ENCODE measurements at regions not wholly inside any gene's neighbourhood (a gene's known extent, or its start where the extent isn't known, plus 50 kb on each side); places are given as distances from the start of the nearest gene placed in this dataset.

DNA sequence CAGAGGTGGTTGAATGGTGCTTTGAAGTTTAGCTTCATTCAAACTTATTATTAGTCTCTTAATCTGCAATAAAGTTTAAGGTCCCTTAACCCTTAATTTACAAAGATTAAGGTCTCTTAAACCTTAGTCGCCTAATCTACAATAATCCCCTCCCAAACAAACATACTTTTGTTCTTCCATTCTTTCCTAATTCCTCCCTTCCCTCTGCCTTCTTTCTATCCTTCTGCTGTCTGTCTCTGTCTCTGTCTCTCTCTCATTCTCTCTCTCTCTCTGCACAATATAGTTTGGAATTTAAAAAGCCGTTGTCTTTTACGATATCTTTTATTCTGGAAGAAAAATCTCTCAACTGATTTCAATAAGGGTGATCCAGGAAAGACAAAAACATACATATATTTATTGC, 1096.8 kb upstream of the ATXN8OS start:
- Histone ChIP-seq H3K4me1 (ENCODE audit: control insufficient read depth, insufficient read depth, low read length) (peaks cover 12% of the 10 kb centered on the region), H3K9me3 (ENCODE audit: control insufficient read depth, insufficient read depth, low read length) (no peaks in the 10 kb centered on the region), H3K27me3 (ENCODE audit: control insufficient read depth, insufficient read depth, low read length) (no peaks in the 10 kb centered on the region), H3K9ac (ENCODE audit: low read depth, low read length) (no peak overlapping the region), H3K27ac (ENCODE audit: low read depth, low read length) (no peak overlapping the region), H3K36me3 (ENCODE audit: control insufficient read depth, insufficient read depth, low read length) (no peaks in the 10 kb centered on the region), H3K4me3 (ENCODE audit: low read depth, low read length) (no peak overlapping the region)

- Histone ChIP-seq H3K4me3 (ENCODE audit: low read depth, low read length) (no peak overlapping the region), H3K9me3 (ENCODE audit: control insufficient read depth, insufficient read depth, low read length) (no peaks in the 10 kb centered on the region), H3K27ac (ENCODE audit: low read depth, low read length) (no peak overlapping the region), H3K4me1 (ENCODE audit: control insufficient read depth, insufficient read depth, low read length) (peaks cover 7% of the 10 kb centered on the region), H3K36me3 (ENCODE audit: control insufficient read depth, insufficient read depth, low read length) (no peaks in the 10 kb centered on the region), H3K27me3 (ENCODE audit: control insufficient read depth, insufficient read depth, low read length) (no peaks in the 10 kb centered on the region), H3K9ac (ENCODE audit: low read depth, low read length) (no peak overlapping the region)
Observed at GRCh38 chr13:69008499-69008898, 1099.1 kb upstream of the ATXN8OS start.

DNA sequence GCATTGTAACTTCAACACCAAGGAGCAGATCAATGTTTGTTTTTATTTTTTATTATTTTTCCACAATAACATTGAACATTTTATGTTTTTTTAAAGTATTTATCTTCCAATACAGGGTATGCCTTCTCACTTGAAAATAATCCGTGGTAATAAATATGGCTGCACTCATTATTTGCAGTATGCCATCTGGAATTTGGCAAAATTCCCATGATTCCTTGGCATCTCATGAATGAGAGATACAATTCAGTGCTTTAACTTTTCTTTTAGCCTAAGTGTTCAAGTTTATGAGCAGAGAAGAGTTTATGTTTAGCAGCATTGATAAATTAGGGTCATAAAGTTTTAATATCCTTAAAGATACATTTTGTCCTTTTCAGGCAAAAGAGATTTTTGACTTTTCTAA, 1109.6 kb upstream of the ATXN8OS start:
- Histone ChIP-seq H3K27me3 (ENCODE audit: control insufficient read depth, insufficient read depth, low read length) (no peaks in the 10 kb centered on the region), H3K36me3 (ENCODE audit: control insufficient read depth, insufficient read depth, low read length) (no peaks in the 10 kb centered on the region), H3K4me3 (ENCODE audit: low read depth, low read length) (no peak overlapping the region), H3K9me3 (ENCODE audit: control insufficient read depth, insufficient read depth, low read length) (0 out of 2 replicates have a peak, but pooled peaks cover 8% of the 10 kb centered on the region), H3K4me1 (ENCODE audit: control insufficient read depth, insufficient read depth, low read length) (peaks cover 28% of the 10 kb centered on the region), H3K9ac (ENCODE audit: low read depth, low read length) (no peak overlapping the region), H3K27ac (ENCODE audit: low read depth, low read length) (no peak overlapping the region)

DNA sequence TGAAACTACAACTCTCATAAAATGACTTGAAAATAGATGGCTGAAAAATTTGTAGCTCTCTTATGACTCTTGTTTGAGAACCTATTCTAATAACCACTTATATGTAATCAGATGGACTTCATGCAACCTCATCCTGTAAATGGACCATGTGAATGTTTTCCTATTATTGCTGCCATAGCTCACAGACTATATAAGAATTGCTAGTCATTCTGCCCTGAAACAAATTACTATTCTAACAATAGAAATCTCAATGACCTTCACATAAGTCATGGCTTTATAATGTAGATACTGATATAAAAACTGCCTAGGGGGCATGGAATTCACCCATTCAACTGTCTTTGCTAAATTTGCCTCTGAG, 1111.0 kb upstream of the ATXN8OS start:
- Histone ChIP-seq H3K36me3 (ENCODE audit: control insufficient read depth, insufficient read depth, low read length) (no peaks in the 10 kb centered on the region), H3K27me3 (ENCODE audit: control insufficient read depth, insufficient read depth, low read length) (no peaks in the 10 kb centered on the region), H3K4me3 (ENCODE audit: low read depth, low read length) (no peak overlapping the region), H3K4me1 (ENCODE audit: control insufficient read depth, insufficient read depth, low read length) (peaks cover 28% of the 10 kb centered on the region), H3K9me3 (ENCODE audit: control insufficient read depth, insufficient read depth, low read length) (0 out of 2 replicates have a peak, but pooled peaks cover 8% of the 10 kb centered on the region), H3K27ac (ENCODE audit: low read depth, low read length) (peak overlapping the region; percentile 16), H3K9ac (ENCODE audit: low read depth, low read length) (no peak overlapping the region)

DNA sequence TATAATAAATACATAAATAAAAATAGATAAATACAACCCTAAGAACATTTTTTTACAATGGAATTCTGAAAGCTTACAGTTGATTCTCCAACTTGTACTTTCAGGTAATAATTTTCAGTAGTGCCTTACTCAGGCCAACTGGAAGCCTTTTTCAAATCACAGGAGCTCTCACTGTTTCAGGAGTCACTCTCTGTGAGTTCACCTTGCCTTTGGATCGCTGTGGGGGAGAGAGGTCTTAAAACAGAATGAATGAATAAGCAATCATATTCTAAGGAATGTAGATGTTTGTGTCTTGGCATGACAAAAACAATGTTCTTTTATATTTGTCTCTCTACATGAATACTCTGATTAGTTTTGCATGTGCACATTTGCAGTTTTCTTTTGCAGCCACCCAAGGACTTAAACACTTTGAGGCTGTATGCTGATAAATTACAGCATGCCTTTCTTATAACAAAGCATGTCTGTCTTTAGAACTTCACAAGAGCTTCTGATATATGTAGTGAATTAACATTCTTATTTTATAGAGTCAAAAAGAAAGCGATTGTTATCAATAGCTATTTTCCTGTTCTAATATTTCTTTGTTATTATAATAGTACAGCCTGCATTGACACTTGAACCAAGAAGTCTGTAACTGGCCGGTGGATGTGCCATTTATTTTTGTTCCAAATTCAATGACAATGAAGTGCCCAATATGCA, 1111.5 kb upstream of the ATXN8OS start:
- no peak overlapping the region for H3K9ac ChIP-seq (ENCODE audit: low read depth, low read length)
- H3K36me3 ChIP-seq (ENCODE audit: control insufficient read depth, insufficient read depth, low read length) = no peaks in the 10 kb centered on the region
- no peak overlapping the region for H3K4me3 ChIP-seq (ENCODE audit: low read depth, low read length)
- peak overlapping the region; percentile 16 for H3K27ac ChIP-seq (ENCODE audit: low read depth, low read length)
- peaks cover 28% of the 10 kb centered on the region for H3K4me1 ChIP-seq (ENCODE audit: control insufficient read depth, insufficient read depth, low read length)
- H3K9me3 ChIP-seq (ENCODE audit: control insufficient read depth, insufficient read depth, low read length) = 0 out of 2 replicates have a peak, but pooled peaks cover 4% of the 10 kb centered on the region
- H3K27me3 ChIP-seq (ENCODE audit: control insufficient read depth, insufficient read depth, low read length) = no peaks in the 10 kb centered on the region

DNA sequence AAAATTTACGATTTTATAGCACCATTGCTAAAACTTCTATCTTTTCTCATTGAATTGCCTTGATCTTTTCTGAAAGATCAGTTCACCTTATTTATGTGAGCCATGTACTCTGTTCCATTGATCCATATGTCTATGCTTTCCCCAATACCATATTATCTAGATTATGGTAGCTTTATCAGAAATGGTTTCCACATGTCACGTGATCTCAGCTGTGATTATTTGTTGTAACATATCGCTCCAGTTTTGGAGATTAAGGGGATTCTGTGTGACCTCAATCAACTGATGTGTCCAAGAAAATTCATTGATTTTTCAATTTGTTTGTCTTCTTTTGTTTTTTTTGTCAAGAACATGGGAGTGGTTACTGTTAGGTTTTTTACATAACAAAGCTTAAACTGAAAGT, 1114.5 kb upstream of the ATXN8OS start:
- Histone ChIP-seq H3K4me3 (ENCODE audit: low read depth, low read length) (no peak overlapping the region), H3K27me3 (ENCODE audit: control insufficient read depth, insufficient read depth, low read length) (no peaks in the 10 kb centered on the region), H3K36me3 (ENCODE audit: control insufficient read depth, insufficient read depth, low read length) (no peaks in the 10 kb centered on the region), H3K27ac (ENCODE audit: low read depth, low read length) (no peak overlapping the region), H3K4me1 (ENCODE audit: control insufficient read depth, insufficient read depth, low read length) (peaks cover 39% of the 10 kb centered on the region), H3K9me3 (ENCODE audit: control insufficient read depth, insufficient read depth, low read length) (no peaks in the 10 kb centered on the region), H3K9ac (ENCODE audit: low read depth, low read length) (no peak overlapping the region)

DNA sequence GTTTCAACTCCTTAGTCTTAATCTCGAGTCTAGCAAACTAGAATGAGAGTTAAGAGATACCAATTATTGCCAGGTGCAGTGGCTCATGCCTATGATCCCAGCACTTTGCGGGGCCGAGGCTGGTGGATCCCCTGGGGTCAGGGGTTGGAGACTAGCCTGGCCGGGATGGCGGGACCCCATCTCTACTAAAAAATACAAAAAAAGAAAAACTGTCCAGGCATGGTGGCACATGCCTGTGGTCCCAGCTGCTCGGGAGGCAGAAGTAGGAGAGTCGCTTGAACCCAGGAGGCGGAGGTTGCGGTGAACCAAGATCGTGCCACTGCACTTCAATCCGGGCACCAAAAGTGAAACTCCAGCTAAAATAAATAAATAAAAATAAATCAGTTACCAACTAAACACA, 1119.5 kb upstream of the ATXN8OS start:
- H3K4me3 ChIP-seq (ENCODE audit: low read depth, low read length) = no peak overlapping the region
- no peak overlapping the region for H3K27ac ChIP-seq (ENCODE audit: low read depth, low read length)
- no peaks in the 10 kb centered on the region for H3K27me3 ChIP-seq (ENCODE audit: control insufficient read depth, insufficient read depth, low read length)
- no peak overlapping the region for H3K9ac ChIP-seq (ENCODE audit: low read depth, low read length)
- H3K4me1 ChIP-seq (ENCODE audit: control insufficient read depth, insufficient read depth, low read length) = peaks cover 12% of the 10 kb centered on the region; the same call in 1 of the 2 replicates
- peaks cover 8% of the 10 kb centered on the region for H3K9me3 ChIP-seq (ENCODE audit: control insufficient read depth, insufficient read depth, low read length)
- no peaks in the 10 kb centered on the region for H3K36me3 ChIP-seq (ENCODE audit: control insufficient read depth, insufficient read depth, low read length)

GRCh38 chr13:68987585-68987984, 1120.0 kb upstream of the ATXN8OS start:
- H3K27me3 ChIP-seq (ENCODE audit: control insufficient read depth, insufficient read depth, low read length) = no peaks in the 10 kb centered on the region
- H3K4me1 ChIP-seq (ENCODE audit: control insufficient read depth, insufficient read depth, low read length) = peaks cover 12% of the 10 kb centered on the region; the same call in 1 of the 2 replicates
- no peak overlapping the region for H3K9ac ChIP-seq (ENCODE audit: low read depth, low read length)
- no peaks in the 10 kb centered on the region for H3K36me3 ChIP-seq (ENCODE audit: control insufficient read depth, insufficient read depth, low read length)
- H3K9me3 ChIP-seq (ENCODE audit: control insufficient read depth, insufficient read depth, low read length) = peaks cover 8% of the 10 kb centered on the region
- H3K4me3 ChIP-seq (ENCODE audit: low read depth, low read length) = no peak overlapping the region
- H3K27ac ChIP-seq (ENCODE audit: low read depth, low read length) = no peak overlapping the region

DNA sequence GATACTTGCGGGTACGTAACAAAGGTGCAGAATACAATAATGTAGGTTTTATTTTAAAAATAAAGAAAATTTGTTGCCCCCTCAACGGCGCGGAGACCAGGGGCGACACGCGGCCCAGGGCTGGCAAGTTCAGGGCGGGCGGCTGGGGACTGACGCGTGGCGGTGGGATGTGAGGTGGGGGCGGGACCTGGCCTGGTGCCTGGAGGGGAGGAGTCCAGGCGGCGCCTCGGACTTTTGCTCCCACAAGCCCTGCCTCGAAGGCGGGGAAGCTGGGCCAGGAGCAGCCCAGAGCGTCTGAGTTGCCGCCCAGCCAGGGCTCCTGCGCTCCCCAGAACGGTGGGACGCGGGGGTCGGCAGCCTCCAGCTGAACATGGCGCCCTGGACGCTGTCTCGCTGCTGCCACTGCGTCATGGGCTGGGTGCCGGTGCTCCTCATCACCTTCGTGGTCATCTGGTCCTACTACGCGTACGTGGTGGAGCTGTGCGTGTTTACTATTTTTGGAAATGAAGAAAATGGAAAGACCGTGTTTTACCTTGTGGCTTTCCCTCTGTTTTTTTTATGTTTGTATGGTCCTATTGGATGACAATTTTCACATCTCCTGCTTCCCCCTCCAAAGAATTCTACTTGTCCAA, 1122.8 kb upstream of the ATXN8OS start:
- H3K4me3 ChIP-seq (ENCODE audit: low read depth, low read length) = no peak overlapping the region
- H3K27ac ChIP-seq (ENCODE audit: low read depth, low read length) = no peak overlapping the region
- no peaks in the 10 kb centered on the region for H3K27me3 ChIP-seq (ENCODE audit: control insufficient read depth, insufficient read depth, low read length)
- H3K9me3 ChIP-seq (ENCODE audit: control insufficient read depth, insufficient read depth, low read length) = peaks cover 8% of the 10 kb centered on the region
- no peak overlapping the region for H3K9ac ChIP-seq (ENCODE audit: low read depth, low read length)
- H3K36me3 ChIP-seq (ENCODE audit: control insufficient read depth, insufficient read depth, low read length) = no peaks in the 10 kb centered on the region
- peaks cover 7% of the 10 kb centered on the region; the same call in 1 of the 2 replicates for H3K4me1 ChIP-seq (ENCODE audit: control insufficient read depth, insufficient read depth, low read length)

GRCh38 chr13:68982961-68983619, 1124.5 kb upstream of the ATXN8OS start:
- H3K9ac ChIP-seq (ENCODE audit: low read depth, low read length) = no peak overlapping the region
- no peak overlapping the region for H3K27ac ChIP-seq (ENCODE audit: low read depth, low read length)
- peaks cover 8% of the 10 kb centered on the region for H3K9me3 ChIP-seq (ENCODE audit: control insufficient read depth, insufficient read depth, low read length)
- H3K36me3 ChIP-seq (ENCODE audit: control insufficient read depth, insufficient read depth, low read length) = no peaks in the 10 kb centered on the region
- H3K4me3 ChIP-seq (ENCODE audit: low read depth, low read length) = no peak overlapping the region
- H3K27me3 ChIP-seq (ENCODE audit: control insufficient read depth, insufficient read depth, low read length) = no peaks in the 10 kb centered on the region
- H3K4me1 ChIP-seq (ENCODE audit: control insufficient read depth, insufficient read depth, low read length) = no peaks in the 10 kb centered on the region; the same call in 1 of the 2 replicates

- peaks cover 9% of the 10 kb centered on the region for H3K4me1 ChIP-seq (ENCODE audit: control insufficient read depth, insufficient read depth, low read length)
- H3K9ac ChIP-seq (ENCODE audit: low read depth, low read length) = no peak overlapping the region
- no peaks in the 10 kb centered on the region for H3K36me3 ChIP-seq (ENCODE audit: control insufficient read depth, insufficient read depth, low read length)
Observed at GRCh38 chr13:68976287-68976686, 1131.3 kb upstream of the ATXN8OS start.

More at GRCh38 chr13:68976287-68976686, 1131.3 kb upstream of the ATXN8OS start:
- Histone ChIP-seq H3K27ac (ENCODE audit: low read depth, low read length) (no peak overlapping the region), H3K27me3 (ENCODE audit: control insufficient read depth, insufficient read depth, low read length) (no peaks in the 10 kb centered on the region), H3K9me3 (ENCODE audit: control insufficient read depth, insufficient read depth, low read length) (no peaks in the 10 kb centered on the region), H3K4me3 (ENCODE audit: low read depth, low read length) (no peak overlapping the region)

All from HUES48 (cell line).